DMS53 treated with DMSO at 0.1 percent for 48 hours (cell line): ENCODE measurements at regions not wholly inside any gene's neighbourhood (a gene's known extent, or its start where the extent isn't known, plus 50 kb on each side); places are given as distances from the start of the nearest gene placed in this dataset.

Experiments used
- DNase-seq: peaks from one replicate; lab custom pipeline; 2025; ENCODE audit not compliant: unreplicated experiment; lab: John Stamatoyannopoulos, UW

- no peak for DNase-seq
Measured at GRCh38 chr5:96074870-96075269, 113.2 kb upstream of the ELL2 start.

GRCh38 chr5:96074460-96074859 is 112.8 kb upstream of the ELL2 start:
- no peak for DNase-seq

GRCh38 chr5:96072791-96073165 is 111.1 kb upstream of the ELL2 start:
- DNase-seq: no peak

GRCh38 chr5:96072138-96072790 is 110.6 kb upstream of the ELL2 start:
- DNase-seq: no peak

- no peak for DNase-seq
Measured at GRCh38 chr5:96070622-96071225, 109.1 kb upstream of the ELL2 start.

- DNase-seq: no peak
Measured at GRCh38 chr5:96067894-96068614, 106.4 kb upstream of the ELL2 start.

- DNase-seq: no peak
Measured at GRCh38 chr5:96067251-96067650, 105.6 kb upstream of the ELL2 start.

GRCh38 chr5:96066386-96066719 is 104.7 kb upstream of the ELL2 start:
- DNase-seq: no peak

GRCh38 chr5:96065685-96066385 is 104.2 kb upstream of the ELL2 start:
- no peak for DNase-seq

- DNase-seq: no peak
Measured at GRCh38 chr5:96064877-96065276, 103.2 kb upstream of the ELL2 start.

GRCh38 chr5:96062836-96063235 is 101.2 kb upstream of the ELL2 start:
- DNase-seq: no peak

GRCh38 chr5:96058084-96058483 is 96.4 kb upstream of the ELL2 start:
- DNase-seq: no peak

- DNase-seq: no peak
Measured at GRCh38 chr5:96054311-96055030, 92.8 kb upstream of the ELL2 start.

- no peak for DNase-seq
Measured at GRCh38 chr5:96053063-96053735, 91.5 kb upstream of the ELL2 start.

GRCh38 chr5:96052374-96052773 is 90.7 kb upstream of the ELL2 start:
- DNase-seq: no peak

- DNase-seq: no peak
Measured at GRCh38 chr5:96051401-96051830, 89.8 kb upstream of the ELL2 start.

GRCh38 chr5:96050273-96050880 is 88.7 kb upstream of the ELL2 start:
- no peak for DNase-seq

- no peak for DNase-seq
Measured at GRCh38 chr5:96049398-96050272, 88.0 kb upstream of the ELL2 start.

GRCh38 chr5:96048763-96049162 is 87.1 kb upstream of the ELL2 start:
- DNase-seq: no peak
